ENCODE measurements at regions not wholly inside any gene's neighbourhood (a gene's known extent, or its start where the extent isn't known, plus 50 kb on each side); places are given as distances from the start of the nearest gene placed in this dataset.

DNA sequence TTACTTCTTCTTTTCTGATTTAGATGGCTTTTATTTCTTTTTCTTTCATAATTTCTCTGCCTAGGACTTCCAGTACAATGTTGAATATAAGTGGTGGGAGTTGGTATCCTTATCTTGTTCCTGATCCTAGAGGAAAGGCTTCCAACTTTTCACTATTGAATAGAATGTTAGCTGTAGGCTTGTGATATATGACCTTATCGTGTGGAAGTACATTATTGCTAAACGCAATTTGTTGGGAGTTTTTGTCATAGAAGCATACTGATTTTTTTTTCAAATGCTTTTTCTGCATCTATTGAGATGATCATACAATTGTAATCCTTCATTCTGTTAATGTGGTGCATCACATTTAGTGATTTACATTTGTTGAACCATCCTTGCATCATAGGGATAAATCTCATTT lies 79.5 kb downstream of the FASLG start:
- TF ChIP-seq, protein P1, sequence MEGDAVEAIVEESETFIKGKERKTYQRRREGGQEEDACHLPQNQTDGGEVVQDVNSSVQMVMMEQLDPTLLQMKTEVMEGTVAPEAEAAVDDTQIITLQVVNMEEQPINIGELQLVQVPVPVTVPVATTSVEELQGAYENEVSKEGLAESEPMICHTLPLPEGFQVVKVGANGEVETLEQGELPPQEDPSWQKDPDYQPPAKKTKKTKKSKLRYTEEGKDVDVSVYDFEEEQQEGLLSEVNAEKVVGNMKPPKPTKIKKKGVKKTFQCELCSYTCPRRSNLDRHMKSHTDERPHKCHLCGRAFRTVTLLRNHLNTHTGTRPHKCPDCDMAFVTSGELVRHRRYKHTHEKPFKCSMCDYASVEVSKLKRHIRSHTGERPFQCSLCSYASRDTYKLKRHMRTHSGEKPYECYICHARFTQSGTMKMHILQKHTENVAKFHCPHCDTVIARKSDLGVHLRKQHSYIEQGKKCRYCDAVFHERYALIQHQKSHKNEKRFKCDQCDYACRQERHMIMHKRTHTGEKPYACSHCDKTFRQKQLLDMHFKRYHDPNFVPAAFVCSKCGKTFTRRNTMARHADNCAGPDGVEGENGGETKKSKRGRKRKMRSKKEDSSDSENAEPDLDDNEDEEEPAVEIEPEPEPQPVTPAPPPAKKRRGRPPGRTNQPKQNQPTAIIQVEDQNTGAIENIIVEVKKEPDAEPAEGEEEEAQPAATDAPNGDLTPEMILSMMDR (IDR thresholded peaks at IDR 0.05) = no peak
- no peak overlapping the region for H3K4me3 ChIP-seq
- no peak overlapping the region for H3K27ac ChIP-seq

GRCh38 chr1:172742599-172743500 lies 83.9 kb downstream of the FASLG start:
- Histone ChIP-seq H3K27ac (no peak overlapping the region), H3K4me3 (no peak overlapping the region)
- DNase-seq (ENCODE audit: low spot score) = no peak
- TF ChIP-seq, protein P1 (IDR thresholded peaks at IDR 0.05) = peak; percentile 67

More for the DNA sequence above, 79.5 kb downstream of the FASLG start:
- no peak for DNase-seq (ENCODE audit: low spot score)

GRCh38 chr1:172745014-172745413 lies 86.1 kb downstream of the FASLG start:
- no peak for DNase-seq (ENCODE audit: low spot score)
- Histone ChIP-seq H3K4me3 (no peak overlapping the region), H3K27ac (no peak overlapping the region)
- TF ChIP-seq, protein P1 (IDR thresholded peaks at IDR 0.05) = no peak

- TF ChIP-seq, protein P1 (IDR thresholded peaks at IDR 0.05) = no peak
- no peak overlapping the region for H3K4me3 ChIP-seq
- H3K27ac ChIP-seq = peak overlapping the region; percentile 28 to 55
- DNase-seq (ENCODE audit: low spot score) = no peak
Observed at GRCh38 chr1:172746091-172746949, 87.4 kb downstream of the FASLG start.

DNA sequence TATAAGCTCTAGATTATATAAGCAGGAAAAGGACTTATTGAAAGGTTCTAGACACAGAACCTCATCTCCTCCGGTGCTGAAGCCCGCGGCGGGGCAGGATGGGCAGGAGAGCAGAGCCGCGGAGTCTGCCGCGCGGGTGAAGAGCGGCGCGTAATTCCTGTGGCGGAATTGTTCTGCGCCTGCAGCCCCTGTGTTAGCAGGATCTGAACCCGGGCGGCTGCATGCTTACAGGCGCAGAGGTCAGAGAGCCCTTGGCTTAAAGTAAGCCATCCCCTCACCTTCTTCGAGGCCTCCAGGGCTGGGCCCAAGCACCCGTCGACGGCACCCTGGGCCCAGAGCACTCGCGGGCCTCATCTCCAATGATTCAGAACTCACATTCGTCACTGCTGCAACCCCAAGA lies 89.3 kb downstream of the FASLG start:
- TF ChIP-seq, protein P1 (IDR thresholded peaks at IDR 0.05) = no peak
- no peak for DNase-seq (ENCODE audit: low spot score)
- no peak overlapping the region for H3K27ac ChIP-seq

GRCh38 chr1:172751683-172752082 lies 92.8 kb downstream of the FASLG start:
- Histone ChIP-seq H3K27ac (no peak overlapping the region), H3K4me3 (no peak overlapping the region)
- TF ChIP-seq, protein P1 (IDR thresholded peaks at IDR 0.05) = no peak
- DNase-seq (ENCODE audit: low spot score) = no peak

More for the DNA sequence above, 89.3 kb downstream of the FASLG start:
- no peak overlapping the region for H3K4me3 ChIP-seq
